Omental fat pad (tissue), 3 donors: ENCODE measurements at regions not wholly inside any gene's neighbourhood (a gene's known extent, or its start where the extent isn't known, plus 50 kb on each side); places are given as distances from the start of the nearest gene placed in this dataset.
"Not testable (repeated sequence)": the region's sequence is repeated elsewhere in the genome, so short reads cannot be mapped to it uniquely, and the experiment has no call there.

Experiments used
- ATAC-seq: fragments of 150-250 bp; one replicate; pipeline ENCODE4 v1.9.1; 2016; ENCODE audit warnings: mild to moderate bottlenecking, moderate library complexity; ENCODE audit not compliant: low FRiP score
- DNase-seq: peaks from one replicate; pipeline ENCODE4 v3.0.0-alpha.2; 2019; ENCODE audit warnings: low spot score
- CTCF ChIP-seq, 3 donors: fragments of 450-650 bp; IDR thresholded peaks; one replicate each; pipeline ENCODE4 v1.5.1; 2016 to 2017; ENCODE audit warnings: antibody characterized with exemption in 3 of 3, mild to moderate bottlenecking in 3 of 3, moderate library complexity in 2 of 3

GRCh38 chr4:110344165-110344564 is 131.8 kb upstream of the ENPEP start:
- no peak for TF ChIP-seq CTCF (IDR thresholded peaks at IDR 0.05)
- no peak for DNase-seq

DNA sequence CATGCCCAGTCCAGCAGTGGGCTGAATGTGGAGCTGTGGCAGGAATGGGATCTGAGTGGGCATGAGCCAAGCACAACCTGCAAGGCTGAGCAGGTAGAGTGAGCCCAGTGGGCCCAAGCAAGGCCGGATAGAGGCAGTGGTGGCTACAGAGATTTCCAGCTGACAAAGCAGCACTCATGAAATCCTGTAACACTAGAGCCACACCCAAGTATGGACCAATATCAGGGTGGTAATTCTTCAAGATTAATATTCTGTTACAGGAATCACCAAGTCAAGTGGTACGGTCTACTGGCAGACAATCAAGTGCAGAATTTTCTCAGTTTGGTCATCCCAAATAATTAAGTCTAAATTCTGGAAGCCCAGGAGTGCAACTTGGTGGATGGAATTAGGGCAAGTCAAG is 132.4 kb upstream of the ENPEP start:
- no peak for DNase-seq
- no peak for TF ChIP-seq CTCF (IDR thresholded peaks at IDR 0.05)
- no peak for ATAC-seq

More at GRCh38 chr4:110344165-110344564, 131.8 kb upstream of the ENPEP start:
- no peak for ATAC-seq

- ATAC-seq, DNase-seq: not testable (repeated sequence)
Measured at GRCh38 chr4:110341118-110341517, 134.8 kb upstream of the ENPEP start.

GRCh38 chr4:110335399-110335798 is 137.0 kb upstream of the ELOVL6 start:
- DNase-seq (no peak), ATAC-seq (no peak)
- TF ChIP-seq CTCF (IDR thresholded peaks at IDR 0.05), result no peak

DNA sequence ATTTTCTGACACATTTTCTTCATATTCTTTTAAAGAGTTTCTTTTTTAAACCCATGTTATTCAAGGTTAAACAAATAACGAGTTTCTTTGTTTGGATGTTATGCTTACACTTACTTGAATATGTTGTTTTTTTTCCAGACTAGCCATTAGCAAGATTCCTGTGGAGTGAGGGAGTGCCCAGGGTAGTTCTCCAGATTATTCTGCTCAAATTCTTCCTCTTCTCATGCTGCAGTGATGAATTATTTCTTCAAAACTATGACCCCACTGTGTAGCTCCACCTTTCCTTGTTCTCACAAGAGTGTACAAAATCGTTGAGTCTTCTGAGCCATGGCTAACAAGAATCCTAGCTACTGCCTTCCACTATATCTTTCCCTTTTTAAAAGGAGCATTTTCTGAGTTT is 134.1 kb upstream of the ELOVL6 start:
- no peak for TF ChIP-seq CTCF (IDR thresholded peaks at IDR 0.05)
- no peak for DNase-seq
- no peak for ATAC-seq

DNA sequence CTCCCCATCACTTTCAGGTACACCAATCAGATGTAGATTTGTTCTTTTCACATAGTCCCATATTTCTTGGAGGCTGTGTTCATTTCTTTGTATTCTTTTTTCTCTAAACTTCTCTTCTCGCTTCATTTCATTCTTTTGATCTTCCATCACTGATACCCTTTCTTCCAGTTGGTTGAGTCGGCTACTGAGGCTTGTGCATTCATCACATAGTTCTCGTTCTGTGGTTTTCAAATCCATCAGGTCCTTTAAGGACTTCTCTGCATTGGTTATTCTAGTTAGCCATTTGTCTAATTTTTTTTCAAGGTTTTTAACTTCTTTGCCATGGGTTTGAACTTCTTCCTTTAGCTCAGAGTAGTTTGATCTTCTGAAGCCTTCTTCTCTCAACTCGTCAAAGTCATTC is 128.0 kb upstream of the ELOVL6 start:
- ATAC-seq, DNase-seq: not testable (repeated sequence)

- ATAC-seq (no peak), DNase-seq (no peak)
- no peak for TF ChIP-seq CTCF (IDR thresholded peaks at IDR 0.05)
Measured at GRCh38 chr4:110310795-110311194, 112.4 kb upstream of the ELOVL6 start.

DNA sequence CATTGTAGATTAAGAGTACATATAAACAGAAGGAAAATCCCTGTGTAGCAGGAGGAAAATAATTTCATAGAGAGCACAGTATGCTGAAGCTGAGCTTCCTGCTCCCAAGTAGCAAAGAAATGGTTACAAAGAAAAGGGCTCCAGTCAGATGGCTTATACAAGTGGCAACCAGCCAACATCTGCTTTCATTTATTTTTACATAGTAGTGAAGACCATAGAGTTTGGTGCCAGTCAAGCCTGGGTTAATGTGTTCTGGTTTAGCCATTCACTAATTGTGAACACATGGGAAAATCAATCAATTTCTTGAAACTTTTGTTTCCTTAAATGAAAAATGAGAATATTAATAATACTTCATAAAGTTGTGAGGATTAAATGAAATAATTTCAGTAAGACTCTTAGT is 111.3 kb upstream of the ELOVL6 start:
- no peak for DNase-seq
- ATAC-seq, result no peak
- TF ChIP-seq CTCF (IDR thresholded peaks at IDR 0.05), result no peak
